ENCODE measurements at regions not wholly inside any gene's neighbourhood (a gene's known extent, or its start where the extent isn't known, plus 50 kb on each side); places are given as distances from the start of the nearest gene placed in this dataset.
"Not testable (repeated sequence)": the region's sequence is repeated elsewhere in the genome, so short reads cannot be mapped to it uniquely, and the experiment has no call there.

DNA sequence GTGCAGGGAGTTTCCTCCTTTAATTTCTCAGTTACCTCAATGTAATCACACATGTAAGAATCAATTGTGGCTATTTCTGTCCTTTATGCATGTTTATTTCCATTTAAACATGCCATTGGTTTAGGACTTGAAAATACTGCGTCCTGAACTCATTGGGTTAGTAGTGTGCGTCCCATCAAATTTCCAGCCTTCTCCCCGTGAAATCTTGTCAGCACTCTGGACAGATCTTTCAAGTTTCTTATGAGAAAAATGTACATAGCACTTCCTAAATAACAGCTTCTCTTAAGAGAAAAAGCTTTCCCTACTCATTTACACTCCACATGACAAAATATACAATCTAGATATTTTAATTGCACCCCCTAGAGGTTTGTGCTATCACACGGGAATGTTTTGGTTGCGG lies 353.9 kb upstream of the FOLH1 start:
- not testable (repeated sequence) for TF ChIP-seq MAZ (IDR thresholded peaks at IDR 0.05; ENCODE audit: borderline replicate concordance, low read depth, low read length); MAZ (CRISPR knock-in tag; IDR thresholded peaks at IDR 0.05; ENCODE audit: low read depth); HDAC6 (IDR thresholded peaks at IDR 0.05; ENCODE audit: low read depth, low read length); ELF1 (CRISPR knock-in tag; IDR thresholded peaks at IDR 0.05); POLR2A (IDR thresholded peaks at IDR 0.05; ENCODE audit: insufficient read depth in 1 of 2, low read depth in 2 of 2, low read length in 2 of 2); SETDB1 (CRISPR knock-in tag; IDR thresholded peaks at IDR 0.05; ENCODE audit: borderline replicate concordance); GABPA (IDR thresholded peaks at IDR 0.05; ENCODE audit: low read depth, low read length); GABPA (CRISPR knock-in tag; IDR thresholded peaks at IDR 0.05; ENCODE audit: low read depth); ZZZ3 (CRISPR knock-in tag; IDR thresholded peaks at IDR 0.05; ENCODE audit: borderline replicate concordance)
- TF ChIP-seq, protein P1, sequence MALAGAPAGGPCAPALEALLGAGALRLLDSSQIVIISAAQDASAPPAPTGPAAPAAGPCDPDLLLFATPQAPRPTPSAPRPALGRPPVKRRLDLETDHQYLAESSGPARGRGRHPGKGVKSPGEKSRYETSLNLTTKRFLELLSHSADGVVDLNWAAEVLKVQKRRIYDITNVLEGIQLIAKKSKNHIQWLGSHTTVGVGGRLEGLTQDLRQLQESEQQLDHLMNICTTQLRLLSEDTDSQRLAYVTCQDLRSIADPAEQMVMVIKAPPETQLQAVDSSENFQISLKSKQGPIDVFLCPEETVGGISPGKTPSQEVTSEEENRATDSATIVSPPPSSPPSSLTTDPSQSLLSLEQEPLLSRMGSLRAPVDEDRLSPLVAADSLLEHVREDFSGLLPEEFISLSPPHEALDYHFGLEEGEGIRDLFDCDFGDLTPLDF (CRISPR knock-in tag; IDR thresholded peaks at IDR 0.05): not testable (repeated sequence)
- TF ChIP-seq, protein P2, sequence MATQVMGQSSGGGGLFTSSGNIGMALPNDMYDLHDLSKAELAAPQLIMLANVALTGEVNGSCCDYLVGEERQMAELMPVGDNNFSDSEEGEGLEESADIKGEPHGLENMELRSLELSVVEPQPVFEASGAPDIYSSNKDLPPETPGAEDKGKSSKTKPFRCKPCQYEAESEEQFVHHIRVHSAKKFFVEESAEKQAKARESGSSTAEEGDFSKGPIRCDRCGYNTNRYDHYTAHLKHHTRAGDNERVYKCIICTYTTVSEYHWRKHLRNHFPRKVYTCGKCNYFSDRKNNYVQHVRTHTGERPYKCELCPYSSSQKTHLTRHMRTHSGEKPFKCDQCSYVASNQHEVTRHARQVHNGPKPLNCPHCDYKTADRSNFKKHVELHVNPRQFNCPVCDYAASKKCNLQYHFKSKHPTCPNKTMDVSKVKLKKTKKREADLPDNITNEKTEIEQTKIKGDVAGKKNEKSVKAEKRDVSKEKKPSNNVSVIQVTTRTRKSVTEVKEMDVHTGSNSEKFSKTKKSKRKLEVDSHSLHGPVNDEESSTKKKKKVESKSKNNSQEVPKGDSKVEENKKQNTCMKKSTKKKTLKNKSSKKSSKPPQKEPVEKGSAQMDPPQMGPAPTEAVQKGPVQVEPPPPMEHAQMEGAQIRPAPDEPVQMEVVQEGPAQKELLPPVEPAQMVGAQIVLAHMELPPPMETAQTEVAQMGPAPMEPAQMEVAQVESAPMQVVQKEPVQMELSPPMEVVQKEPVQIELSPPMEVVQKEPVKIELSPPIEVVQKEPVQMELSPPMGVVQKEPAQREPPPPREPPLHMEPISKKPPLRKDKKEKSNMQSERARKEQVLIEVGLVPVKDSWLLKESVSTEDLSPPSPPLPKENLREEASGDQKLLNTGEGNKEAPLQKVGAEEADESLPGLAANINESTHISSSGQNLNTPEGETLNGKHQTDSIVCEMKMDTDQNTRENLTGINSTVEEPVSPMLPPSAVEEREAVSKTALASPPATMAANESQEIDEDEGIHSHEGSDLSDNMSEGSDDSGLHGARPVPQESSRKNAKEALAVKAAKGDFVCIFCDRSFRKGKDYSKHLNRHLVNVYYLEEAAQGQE (IDR thresholded peaks at IDR 0.05; ENCODE audit: borderline replicate concordance in 1 of 2, low read depth in 1 of 2, low read length in 2 of 2): peak in 1 of 2 experiments; percentile 67; a peak in 1 of 4 replicates

Measured in HepG2 (cell line).